Vagina (tissue), 2 donors: ENCODE measurements at regions not wholly inside any gene's neighbourhood (a gene's known extent, or its start where the extent isn't known, plus 50 kb on each side); places are given as distances from the start of the nearest gene placed in this dataset.

Experiments
- POLR2A ChIP-seq, 2 donors: fragments of 450-650 bp; IDR thresholded peaks; one replicate each; pipeline ENCODE4 v1.6.1; 2017; ENCODE audit warnings: antibody characterized with exemption in 2 of 2, mild to moderate bottlenecking in 2 of 2, moderate library complexity in 2 of 2
- POLR2AphosphoS5 ChIP-seq, 2 donors: sonication (generic); formaldehyde crosslinking; IDR thresholded peaks; one replicate each; pipeline ENCODE4 v1.9.0; 2017; ENCODE audit warnings: antibody characterized with exemption in 2 of 2, mild to moderate bottlenecking in 2 of 2, low read depth in 1 of 2; ENCODE audit not compliant: insufficient read depth in 1 of 2
- TF ChIP-seq, protein P1 (sequence below), 3 experiments: fragments of 450-650 bp in 2 of 3; fragments of 200-600 bp in 1 of 3; sonication (generic) in 1 of 3; IDR thresholded peaks; one replicate each; pipeline ENCODE4 v1.5.1; 2017 to 2019; ENCODE audit warnings: antibody characterized with exemption in 3 of 3, mild to moderate bottlenecking in 2 of 3, moderate library complexity in 2 of 3

DNA sequence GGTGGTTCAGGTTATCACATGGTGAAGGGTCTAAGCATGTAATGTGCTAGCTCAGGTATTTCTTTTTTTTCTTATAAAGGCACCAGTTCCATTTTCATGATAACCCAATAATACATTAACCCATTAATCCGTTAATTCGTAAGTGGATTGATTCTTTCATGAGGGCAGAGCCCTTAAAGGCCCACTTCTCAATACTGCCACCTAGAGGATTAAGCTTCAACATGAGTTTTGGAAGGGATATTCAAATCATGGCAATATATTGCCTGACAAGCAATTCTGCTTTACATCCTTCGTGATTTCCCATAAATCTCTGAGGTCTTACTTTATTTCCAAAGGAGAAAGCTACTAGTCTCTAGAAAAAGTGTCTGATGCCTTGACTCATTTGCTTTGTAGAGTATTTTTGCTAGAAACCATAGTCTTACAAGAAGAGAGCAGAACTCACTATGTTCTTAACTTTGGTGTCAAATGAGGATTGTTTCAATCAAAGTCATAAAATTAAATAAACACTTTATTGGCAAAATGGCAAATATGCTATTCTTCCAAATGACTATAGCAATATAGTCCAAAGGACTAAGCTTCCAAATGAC is 271.3 kb downstream of the KCNS3 start:
- TF ChIP-seq, protein P1, sequence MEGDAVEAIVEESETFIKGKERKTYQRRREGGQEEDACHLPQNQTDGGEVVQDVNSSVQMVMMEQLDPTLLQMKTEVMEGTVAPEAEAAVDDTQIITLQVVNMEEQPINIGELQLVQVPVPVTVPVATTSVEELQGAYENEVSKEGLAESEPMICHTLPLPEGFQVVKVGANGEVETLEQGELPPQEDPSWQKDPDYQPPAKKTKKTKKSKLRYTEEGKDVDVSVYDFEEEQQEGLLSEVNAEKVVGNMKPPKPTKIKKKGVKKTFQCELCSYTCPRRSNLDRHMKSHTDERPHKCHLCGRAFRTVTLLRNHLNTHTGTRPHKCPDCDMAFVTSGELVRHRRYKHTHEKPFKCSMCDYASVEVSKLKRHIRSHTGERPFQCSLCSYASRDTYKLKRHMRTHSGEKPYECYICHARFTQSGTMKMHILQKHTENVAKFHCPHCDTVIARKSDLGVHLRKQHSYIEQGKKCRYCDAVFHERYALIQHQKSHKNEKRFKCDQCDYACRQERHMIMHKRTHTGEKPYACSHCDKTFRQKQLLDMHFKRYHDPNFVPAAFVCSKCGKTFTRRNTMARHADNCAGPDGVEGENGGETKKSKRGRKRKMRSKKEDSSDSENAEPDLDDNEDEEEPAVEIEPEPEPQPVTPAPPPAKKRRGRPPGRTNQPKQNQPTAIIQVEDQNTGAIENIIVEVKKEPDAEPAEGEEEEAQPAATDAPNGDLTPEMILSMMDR (IDR thresholded peaks at IDR 0.05), result peak in 2 of 3 experiments; percentile 50 to 60
- TF ChIP-seq POLR2A (IDR thresholded peaks at IDR 0.05) (no peak), POLR2AphosphoS5 (IDR thresholded peaks at IDR 0.05; ENCODE audit: insufficient read depth in 1 of 2, low read depth in 1 of 2) (no peak)
